ENCODE measurements at regions not wholly inside any gene's neighbourhood (a gene's known extent, or its start where the extent isn't known, plus 50 kb on each side); places are given as distances from the start of the nearest gene placed in this dataset.

GRCh38 chr7:115731796-115732471, 298.6 kb downstream of the TFEC start:
- 92% methylated on average over 4 of the region's 4 CpGs for WGBS

GRCh38 chr7:115728518-115728917, 302.0 kb downstream of the TFEC start:
- no peak overlapping the region for H3K9ac ChIP-seq (ENCODE audit: low read length)
- H2BK15ac ChIP-seq (ENCODE audit: low read depth, poor library complexity, severe bottlenecking) = no peak overlapping the region
- no peak overlapping the region for H3K18ac ChIP-seq (ENCODE audit: low read depth in 1 of 2, low read length in 2 of 2)
- H4K8ac ChIP-seq (ENCODE audit: low read length) = no peak overlapping the region
- 61% methylated on average over 2 of the region's 2 CpGs for WGBS
- H3K27ac ChIP-seq (ENCODE audit: low read length, poor library complexity, severe bottlenecking) = no peak overlapping the region
- H3K4me1 ChIP-seq (ENCODE audit: control insufficient read depth, insufficient read depth, low read depth, low read length) = no peaks in the 10 kb centered on the region
- no peaks in the 10 kb centered on the region for H3K9me3 ChIP-seq (ENCODE audit: control insufficient read depth, low read length)
- no peak overlapping the region for H2AK5ac ChIP-seq (ENCODE audit: low read length, severe bottlenecking)
- no peaks in the 10 kb centered on the region for H3K27me3 ChIP-seq (ENCODE audit: control insufficient read depth in 1 of 2, insufficient read depth in 1 of 2, low read length in 2 of 2)
- no peak overlapping the region for H3K14ac ChIP-seq (ENCODE audit: low read length in 2 of 2)
- H3K4me2 ChIP-seq (ENCODE audit: low read length, poor library complexity, severe bottlenecking) = no peak overlapping the region
- no peaks in the 10 kb centered on the region for H3K79me1 ChIP-seq (replicated peaks; ENCODE audit: low read length, poor library complexity, severe bottlenecking)
- no peak overlapping the region for H3K4ac ChIP-seq (ENCODE audit: low read depth in 1 of 2, low read length in 2 of 2)
- no peak for DNase-seq
- H2BK12ac ChIP-seq (ENCODE audit: low read length in 2 of 2) = no peak overlapping the region
- no peak overlapping the region for H2BK120ac ChIP-seq (ENCODE audit: low read depth, low read length)
- H2BK5ac ChIP-seq (ENCODE audit: low read depth, low read length, poor library complexity, severe bottlenecking) = no peak overlapping the region
- no peak overlapping the region for H2AFZ ChIP-seq (ENCODE audit: low read depth, low read length)
- H3K23ac ChIP-seq (ENCODE audit: low read length in 2 of 2) = no peak overlapping the region
- H3K36me3 ChIP-seq (ENCODE audit: control insufficient read depth in 1 of 2, insufficient read depth in 2 of 2, low read depth in 1 of 2, low read length in 2 of 2) = no peaks in the 10 kb centered on the region
- H3K4me3 ChIP-seq (ENCODE audit: insufficient read depth in 1 of 2, low read depth in 1 of 2, low read length in 2 of 2) = no peak overlapping the region
- no peak overlapping the region for H4K91ac ChIP-seq (ENCODE audit: low read length)

More at GRCh38 chr7:115731796-115732471, 298.6 kb downstream of the TFEC start:
- no peak overlapping the region for H2BK120ac ChIP-seq (ENCODE audit: low read depth, low read length)
- no peaks in the 10 kb centered on the region for H3K27me3 ChIP-seq (ENCODE audit: control insufficient read depth in 1 of 2, insufficient read depth in 1 of 2, low read length in 2 of 2)
- H2BK5ac ChIP-seq (ENCODE audit: low read depth, low read length, poor library complexity, severe bottlenecking) = no peak overlapping the region
- H3K79me1 ChIP-seq (replicated peaks; ENCODE audit: low read length, poor library complexity, severe bottlenecking) = no peaks in the 10 kb centered on the region
- H3K4me2 ChIP-seq (ENCODE audit: low read length, poor library complexity, severe bottlenecking) = no peak overlapping the region
- no peak overlapping the region for H2AFZ ChIP-seq (ENCODE audit: low read depth, low read length)
- H2AK5ac ChIP-seq (ENCODE audit: low read length, severe bottlenecking) = no peak overlapping the region
- no peak overlapping the region for H3K27ac ChIP-seq (ENCODE audit: low read length, poor library complexity, severe bottlenecking)
- no peaks in the 10 kb centered on the region for H3K36me3 ChIP-seq (ENCODE audit: control insufficient read depth in 1 of 2, insufficient read depth in 2 of 2, low read depth in 1 of 2, low read length in 2 of 2)
- no peak overlapping the region for H3K14ac ChIP-seq (ENCODE audit: low read length in 2 of 2)
- DNase-seq = peak; percentile 8
- H3K4ac ChIP-seq (ENCODE audit: low read depth in 1 of 2, low read length in 2 of 2) = no peak overlapping the region
- no peak overlapping the region for H3K18ac ChIP-seq (ENCODE audit: low read depth in 1 of 2, low read length in 2 of 2)
- no peak overlapping the region for H2BK12ac ChIP-seq (ENCODE audit: low read length in 2 of 2)
- no peak overlapping the region for H3K4me3 ChIP-seq (ENCODE audit: insufficient read depth in 1 of 2, low read depth in 1 of 2, low read length in 2 of 2)
- H4K91ac ChIP-seq (ENCODE audit: low read length) = no peak overlapping the region
- no peak overlapping the region for H2BK15ac ChIP-seq (ENCODE audit: low read depth, poor library complexity, severe bottlenecking)
- no peaks in the 10 kb centered on the region for H3K9me3 ChIP-seq (ENCODE audit: control insufficient read depth, low read length)
- no peak overlapping the region for H3K23ac ChIP-seq (ENCODE audit: low read length in 2 of 2)
- H3K4me1 ChIP-seq (ENCODE audit: control insufficient read depth, insufficient read depth, low read depth, low read length) = no peaks in the 10 kb centered on the region
- H3K9ac ChIP-seq (ENCODE audit: low read length) = no peak overlapping the region
- no peak overlapping the region for H4K8ac ChIP-seq (ENCODE audit: low read length)

GRCh38 chr7:115724400-115725056, 306.0 kb downstream of the TFEC start:
- Histone ChIP-seq H3K27ac (ENCODE audit: low read length, poor library complexity, severe bottlenecking) (no peak overlapping the region), H3K4me3 (ENCODE audit: insufficient read depth in 1 of 2, low read depth in 1 of 2, low read length in 2 of 2) (no peak overlapping the region), H3K9me3 (ENCODE audit: control insufficient read depth, low read length) (no peaks in the 10 kb centered on the region), H3K4ac (ENCODE audit: low read depth in 1 of 2, low read length in 2 of 2) (no peak overlapping the region), H2BK12ac (ENCODE audit: low read length in 2 of 2) (no peak overlapping the region), H3K9ac (ENCODE audit: low read length) (no peak overlapping the region), H2BK15ac (ENCODE audit: low read depth, poor library complexity, severe bottlenecking) (no peak overlapping the region), H3K4me1 (ENCODE audit: control insufficient read depth, insufficient read depth, low read depth, low read length) (no peaks in the 10 kb centered on the region), H2AFZ (ENCODE audit: low read depth, low read length) (no peak overlapping the region), H3K36me3 (ENCODE audit: control insufficient read depth in 1 of 2, insufficient read depth in 2 of 2, low read depth in 1 of 2, low read length in 2 of 2) (no peaks in the 10 kb centered on the region), H4K8ac (ENCODE audit: low read length) (no peak overlapping the region), H3K14ac (ENCODE audit: low read length in 2 of 2) (no peak overlapping the region), H3K18ac (ENCODE audit: low read depth in 1 of 2, low read length in 2 of 2) (no peak overlapping the region), H4K91ac (ENCODE audit: low read length) (no peak overlapping the region), H3K4me2 (ENCODE audit: low read length, poor library complexity, severe bottlenecking) (no peak overlapping the region), H2BK5ac (ENCODE audit: low read depth, low read length, poor library complexity, severe bottlenecking) (no peak overlapping the region), H3K23ac (ENCODE audit: low read length in 2 of 2) (no peak overlapping the region), H2BK120ac (ENCODE audit: low read depth, low read length) (no peak overlapping the region), H3K79me1 (replicated peaks; ENCODE audit: low read length, poor library complexity, severe bottlenecking) (no peaks in the 10 kb centered on the region), H3K27me3 (ENCODE audit: control insufficient read depth in 1 of 2, insufficient read depth in 1 of 2, low read length in 2 of 2) (no peaks in the 10 kb centered on the region), H2AK5ac (ENCODE audit: low read length, severe bottlenecking) (no peak overlapping the region)
- WGBS = no CpG with 5 or more reads among the region's 3 CpGs
- DNase-seq = no peak

DNA sequence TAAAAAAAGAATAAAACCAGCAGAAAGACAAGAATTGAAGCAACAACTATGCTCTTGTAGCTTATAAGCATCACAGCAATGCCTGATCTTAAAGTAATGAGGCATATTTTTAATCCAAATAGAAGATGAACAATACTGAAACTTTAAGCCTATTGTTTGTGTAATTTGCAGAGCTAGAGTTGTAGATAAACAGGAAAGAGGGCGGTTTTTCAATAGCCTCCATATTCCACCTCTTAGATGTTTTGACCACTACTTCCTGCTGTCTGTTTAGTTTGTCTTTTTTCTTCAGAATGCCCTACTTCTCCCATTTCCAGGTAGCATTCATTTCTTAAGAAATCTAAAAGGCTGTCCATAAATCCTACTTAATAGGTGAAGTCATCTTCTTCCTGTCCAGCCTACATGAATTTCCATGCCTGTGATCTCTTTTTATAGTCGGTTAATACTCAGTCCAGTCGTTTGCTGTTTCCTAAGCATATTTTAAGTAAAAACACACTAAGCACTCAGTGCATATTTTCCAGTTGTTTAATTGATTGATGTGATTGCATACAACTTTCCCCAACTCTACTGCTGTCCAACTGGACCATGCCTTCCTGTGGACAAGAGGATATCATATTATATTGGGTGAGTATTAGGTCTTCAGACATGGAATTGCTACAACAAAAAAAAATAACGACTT, 308.1 kb downstream of the TFEC start:
- Histone ChIP-seq H4K91ac (ENCODE audit: low read length) (no peak overlapping the region), H3K9me3 (ENCODE audit: control insufficient read depth, low read length) (no peaks in the 10 kb centered on the region), H2BK15ac (ENCODE audit: low read depth, poor library complexity, severe bottlenecking) (no peak overlapping the region), H2BK120ac (ENCODE audit: low read depth, low read length) (no peak overlapping the region), H2BK12ac (ENCODE audit: low read length in 2 of 2) (no peak overlapping the region), H3K27me3 (ENCODE audit: control insufficient read depth in 1 of 2, insufficient read depth in 1 of 2, low read length in 2 of 2) (no peaks in the 10 kb centered on the region), H3K36me3 (ENCODE audit: control insufficient read depth in 1 of 2, insufficient read depth in 2 of 2, low read depth in 1 of 2, low read length in 2 of 2) (no peaks in the 10 kb centered on the region), H3K18ac (ENCODE audit: low read depth in 1 of 2, low read length in 2 of 2) (no peak overlapping the region), H4K8ac (ENCODE audit: low read length) (no peak overlapping the region), H3K14ac (ENCODE audit: low read length in 2 of 2) (no peak overlapping the region), H3K4me1 (ENCODE audit: control insufficient read depth, insufficient read depth, low read depth, low read length) (no peaks in the 10 kb centered on the region), H3K27ac (ENCODE audit: low read length, poor library complexity, severe bottlenecking) (no peak overlapping the region), H2AFZ (ENCODE audit: low read depth, low read length) (no peak overlapping the region), H2AK5ac (ENCODE audit: low read length, severe bottlenecking) (no peak overlapping the region), H3K4me3 (ENCODE audit: insufficient read depth in 1 of 2, low read depth in 1 of 2, low read length in 2 of 2) (no peak overlapping the region), H3K23ac (ENCODE audit: low read length in 2 of 2) (no peak overlapping the region), H3K4me2 (ENCODE audit: low read length, poor library complexity, severe bottlenecking) (no peak overlapping the region), H2BK5ac (ENCODE audit: low read depth, low read length, poor library complexity, severe bottlenecking) (no peak overlapping the region), H3K79me1 (replicated peaks; ENCODE audit: low read length, poor library complexity, severe bottlenecking) (no peaks in the 10 kb centered on the region), H3K4ac (ENCODE audit: low read depth in 1 of 2, low read length in 2 of 2) (no peak overlapping the region), H3K9ac (ENCODE audit: low read length) (no peak overlapping the region)
- 100% methylated on average over 1 of the region's 4 CpGs for WGBS
- DNase-seq = no peak
